ENCODE measurements at regions not wholly inside any gene's neighbourhood (a gene's known extent, or its start where the extent isn't known, plus 50 kb on each side); places are given as distances from the start of the nearest gene placed in this dataset.
"Not testable (repeated sequence)": the region's sequence is repeated elsewhere in the genome, so short reads cannot be mapped to it uniquely, and the experiment has no call there.

GRCh38 chr4:116577321-116577720 is 508.1 kb downstream of the TRAM1L1 start:
- POLR2A ChIA-PET: no interaction called here
- H3K4me1 Mint-ChIP-seq (ENCODE audit: low read depth): no peaks in the 10 kb centered on the region
- DNase-seq: no peak
- H3K4me3 Mint-ChIP-seq: no peak overlapping the region
- H3K27ac Mint-ChIP-seq: no peak overlapping the region
- no peaks in the 10 kb centered on the region for H3K9me3 Mint-ChIP-seq (ENCODE audit: insufficient read depth)
- CTCF ChIA-PET: no interaction called here
- no peaks in the 10 kb centered on the region for H3K27me3 Mint-ChIP-seq (ENCODE audit: low read depth)
- H3K36me3 Mint-ChIP-seq (ENCODE audit: low read depth): no peaks in the 10 kb centered on the region
- no peak for ATAC-seq

GRCh38 chr4:116573540-116573939 is 511.8 kb downstream of the TRAM1L1 start:
- POLR2A ChIA-PET: no interaction called here
- Mint-ChIP-seq H3K27me3 (ENCODE audit: low read depth) (no peaks in the 10 kb centered on the region), H3K9me3 (ENCODE audit: insufficient read depth) (no peaks in the 10 kb centered on the region), H3K4me3 (no peak overlapping the region), H3K36me3 (ENCODE audit: low read depth) (no peaks in the 10 kb centered on the region), H3K27ac (no peak overlapping the region), H3K4me1 (ENCODE audit: low read depth) (no peaks in the 10 kb centered on the region)
- no peak for ATAC-seq
- no peak for DNase-seq
- CTCF ChIA-PET: no interaction called here

- H3K27ac Mint-ChIP-seq: no peak overlapping the region
- CTCF ChIA-PET: no interaction called here
- POLR2A ChIA-PET: no interaction called here
Observed at GRCh38 chr4:116561768-116562167, 523.6 kb downstream of the TRAM1L1 start.

GRCh38 chr4:116551806-116552205 is 533.6 kb downstream of the TRAM1L1 start:
- H3K4me3 Mint-ChIP-seq: no peak overlapping the region
- H3K4me1 Mint-ChIP-seq (ENCODE audit: low read depth): no peaks in the 10 kb centered on the region
- DNase-seq: no peak
- no peak for ATAC-seq
- H3K36me3 Mint-ChIP-seq (ENCODE audit: low read depth): no peaks in the 10 kb centered on the region
- no peak overlapping the region for H3K27ac Mint-ChIP-seq
- no peaks in the 10 kb centered on the region for H3K9me3 Mint-ChIP-seq (ENCODE audit: insufficient read depth)
- no peaks in the 10 kb centered on the region for H3K27me3 Mint-ChIP-seq (ENCODE audit: low read depth)
- POLR2A ChIA-PET: no interaction called here
- CTCF ChIA-PET: no interaction called here

More at GRCh38 chr4:116561768-116562167, 523.6 kb downstream of the TRAM1L1 start:
- ATAC-seq (no peak), DNase-seq (no peak)
- Mint-ChIP-seq H3K27me3 (ENCODE audit: low read depth) (no peaks in the 10 kb centered on the region), H3K9me3 (ENCODE audit: insufficient read depth) (peaks cover 14% of the 10 kb centered on the region), H3K4me1 (ENCODE audit: low read depth) (no peaks in the 10 kb centered on the region), H3K36me3 (ENCODE audit: low read depth) (no peaks in the 10 kb centered on the region), H3K4me3 (no peak overlapping the region)

GRCh38 chr4:116547632-116548031 is 537.7 kb downstream of the TRAM1L1 start:
- H3K4me1 Mint-ChIP-seq (ENCODE audit: low read depth): no peaks in the 10 kb centered on the region
- DNase-seq (no peak), ATAC-seq (no peak)
- ChIA-PET CTCF (no interaction called here), POLR2A (no interaction called here)
- no peaks in the 10 kb centered on the region for H3K36me3 Mint-ChIP-seq (ENCODE audit: low read depth)
- no peaks in the 10 kb centered on the region for H3K27me3 Mint-ChIP-seq (ENCODE audit: low read depth)
- H3K4me3 Mint-ChIP-seq: no peak overlapping the region
- H3K27ac Mint-ChIP-seq: no peak overlapping the region
- H3K9me3 Mint-ChIP-seq (ENCODE audit: insufficient read depth): no peaks in the 10 kb centered on the region

GRCh38 chr4:116546759-116547158 is 538.6 kb downstream of the TRAM1L1 start:
- H3K4me1 Mint-ChIP-seq (ENCODE audit: low read depth): no peaks in the 10 kb centered on the region
- no peak for ATAC-seq
- no peak for DNase-seq
- no peaks in the 10 kb centered on the region for H3K36me3 Mint-ChIP-seq (ENCODE audit: low read depth)
- H3K4me3 Mint-ChIP-seq: no peak overlapping the region
- H3K9me3 Mint-ChIP-seq (ENCODE audit: insufficient read depth): no peaks in the 10 kb centered on the region
- ChIA-PET CTCF (no interaction called here), POLR2A (no interaction called here)
- H3K27me3 Mint-ChIP-seq (ENCODE audit: low read depth): no peaks in the 10 kb centered on the region
- H3K27ac Mint-ChIP-seq: no peak overlapping the region

- Mint-ChIP-seq H3K4me1 (ENCODE audit: low read depth) (no peaks in the 10 kb centered on the region), H3K9me3 (ENCODE audit: insufficient read depth) (no peaks in the 10 kb centered on the region), H3K36me3 (ENCODE audit: low read depth) (no peaks in the 10 kb centered on the region), H3K27ac (no peak overlapping the region), H3K27me3 (ENCODE audit: low read depth) (no peaks in the 10 kb centered on the region), H3K4me3 (no peak overlapping the region)
- CTCF ChIA-PET: no interaction called here
- POLR2A ChIA-PET: no interaction called here
- ATAC-seq: no peak
- no peak for DNase-seq
Observed at GRCh38 chr4:116544946-116545345, 540.4 kb downstream of the TRAM1L1 start.

GRCh38 chr4:116539744-116540143 is 545.6 kb downstream of the TRAM1L1 start:
- H3K9me3 Mint-ChIP-seq (ENCODE audit: insufficient read depth): no peaks in the 10 kb centered on the region
- POLR2A ChIA-PET: no interaction called here
- H3K36me3 Mint-ChIP-seq (ENCODE audit: low read depth): no peaks in the 10 kb centered on the region
- no peak overlapping the region for H3K4me3 Mint-ChIP-seq
- no peak for ATAC-seq
- CTCF ChIA-PET: no interaction called here
- no peak for DNase-seq
- no peaks in the 10 kb centered on the region for H3K27me3 Mint-ChIP-seq (ENCODE audit: low read depth)
- no peaks in the 10 kb centered on the region for H3K4me1 Mint-ChIP-seq (ENCODE audit: low read depth)
- no peak overlapping the region for H3K27ac Mint-ChIP-seq

GRCh38 chr4:116537828-116538227 is 547.5 kb downstream of the TRAM1L1 start:
- CTCF ChIA-PET: no interaction called here
- no peak for ATAC-seq
- no peaks in the 10 kb centered on the region for H3K9me3 Mint-ChIP-seq (ENCODE audit: insufficient read depth)
- no peaks in the 10 kb centered on the region for H3K4me1 Mint-ChIP-seq (ENCODE audit: low read depth)
- no peaks in the 10 kb centered on the region for H3K36me3 Mint-ChIP-seq (ENCODE audit: low read depth)
- no peaks in the 10 kb centered on the region for H3K27me3 Mint-ChIP-seq (ENCODE audit: low read depth)
- no peak overlapping the region for H3K27ac Mint-ChIP-seq
- DNase-seq: no peak
- POLR2A ChIA-PET: no interaction called here
- H3K4me3 Mint-ChIP-seq: no peak overlapping the region

GRCh38 chr4:116536024-116536423 is 549.4 kb downstream of the TRAM1L1 start:
- H3K4me1 Mint-ChIP-seq (ENCODE audit: low read depth); H3K9me3 Mint-ChIP-seq (ENCODE audit: insufficient read depth); H3K27me3 Mint-ChIP-seq (ENCODE audit: low read depth); H3K36me3 Mint-ChIP-seq (ENCODE audit: low read depth); H3K27ac Mint-ChIP-seq; CTCF ChIA-PET; ATAC-seq; DNase-seq; H3K4me3 Mint-ChIP-seq; POLR2A ChIA-PET: not testable (repeated sequence)

- Mint-ChIP-seq H3K27me3 (ENCODE audit: low read depth) (no peaks in the 10 kb centered on the region), H3K27ac (no peak overlapping the region), H3K4me1 (ENCODE audit: low read depth) (peaks cover 6% of the 10 kb centered on the region), H3K9me3 (ENCODE audit: insufficient read depth) (no peaks in the 10 kb centered on the region), H3K4me3 (no peak overlapping the region), H3K36me3 (ENCODE audit: low read depth) (no peaks in the 10 kb centered on the region)
- CTCF ChIA-PET: no interaction called here
- ATAC-seq: no peak
- POLR2A ChIA-PET: no interaction called here
- DNase-seq: no peak
Observed at GRCh38 chr4:116531870-116532269, 553.5 kb downstream of the TRAM1L1 start.

GRCh38 chr4:116531026-116531425 is 554.4 kb downstream of the TRAM1L1 start:
- Mint-ChIP-seq H3K36me3 (ENCODE audit: low read depth) (no peaks in the 10 kb centered on the region), H3K4me3 (no peak overlapping the region), H3K4me1 (ENCODE audit: low read depth) (peaks cover 6% of the 10 kb centered on the region), H3K27ac (no peak overlapping the region), H3K27me3 (ENCODE audit: low read depth) (no peaks in the 10 kb centered on the region), H3K9me3 (ENCODE audit: insufficient read depth) (no peaks in the 10 kb centered on the region)
- ATAC-seq (no peak), DNase-seq (no peak)
- POLR2A ChIA-PET: no interaction called here
- CTCF ChIA-PET: no interaction called here

GRCh38 chr4:116530048-116530447 is 555.3 kb downstream of the TRAM1L1 start:
- H3K36me3 Mint-ChIP-seq (ENCODE audit: low read depth): no peaks in the 10 kb centered on the region
- no peaks in the 10 kb centered on the region for H3K27me3 Mint-ChIP-seq (ENCODE audit: low read depth)
- peaks cover 6% of the 10 kb centered on the region for H3K4me1 Mint-ChIP-seq (ENCODE audit: low read depth)
- no peak overlapping the region for H3K27ac Mint-ChIP-seq
- CTCF ChIA-PET: no interaction called here
- no peak overlapping the region for H3K4me3 Mint-ChIP-seq
- H3K9me3 Mint-ChIP-seq (ENCODE audit: insufficient read depth): no peaks in the 10 kb centered on the region
- no peak for DNase-seq
- no peak for ATAC-seq
- POLR2A ChIA-PET: no interaction called here
